D341Med (cell line): ENCODE measurements at regions not wholly inside any gene's neighbourhood (a gene's known extent, or its start where the extent isn't known, plus 50 kb on each side); places are given as distances from the start of the nearest gene placed in this dataset.
"Not testable (repeated sequence)": the region's sequence is repeated elsewhere in the genome, so short reads cannot be mapped to it uniquely, and the experiment has no call there.

Experiments used
- DNase-seq: peaks from one replicate; pipeline ENCODE4 v3.0.0; 2012; ENCODE audit warnings: low spot score

GRCh38 chr2:44051593-44052347, 56.0 kb upstream of the LRPPRC start:
- DNase-seq, result no peak

DNA sequence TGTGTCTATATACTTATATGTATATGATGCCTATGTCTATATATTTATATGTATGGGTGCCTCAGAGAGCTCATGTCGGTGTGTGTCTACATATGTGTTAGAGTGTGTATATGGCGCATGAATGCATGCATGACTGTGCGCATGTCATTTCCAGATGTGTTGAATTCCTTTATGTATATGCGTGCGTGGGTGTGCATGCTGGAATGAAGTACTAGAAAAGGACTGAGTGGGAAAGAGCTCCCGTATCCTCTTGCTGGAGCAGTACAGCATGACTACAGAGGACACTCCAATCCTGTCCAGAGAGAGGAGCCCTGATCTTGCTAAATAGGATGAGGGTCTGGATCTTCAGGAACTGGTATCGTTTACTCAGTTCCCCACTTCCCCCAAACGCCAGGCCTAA, 56.8 kb upstream of the LRPPRC start:
- DNase-seq, result no peak

- DNase-seq, result no peak
Measured at GRCh38 chr2:44053052-44053451, 57.3 kb upstream of the LRPPRC start.

DNA sequence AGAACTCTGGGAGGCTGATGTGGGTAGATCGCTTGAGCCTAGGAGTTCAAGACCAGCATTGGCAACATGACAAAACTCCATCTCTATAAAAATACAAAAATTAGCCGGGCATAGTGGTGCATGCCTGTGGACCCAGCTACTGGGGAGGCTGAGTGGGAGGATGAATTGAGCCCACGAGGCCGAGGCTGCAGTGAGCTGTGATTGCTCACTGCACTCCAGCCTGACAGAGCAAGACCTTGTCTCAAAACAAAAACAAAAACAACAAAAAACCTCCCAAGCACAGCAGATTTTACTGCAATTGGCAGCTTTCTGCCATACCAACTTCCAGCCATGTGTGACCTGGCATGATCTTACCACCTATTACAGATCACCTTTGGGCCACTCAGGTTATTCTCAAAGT, 57.7 kb upstream of the LRPPRC start:
- no peak for DNase-seq

DNA sequence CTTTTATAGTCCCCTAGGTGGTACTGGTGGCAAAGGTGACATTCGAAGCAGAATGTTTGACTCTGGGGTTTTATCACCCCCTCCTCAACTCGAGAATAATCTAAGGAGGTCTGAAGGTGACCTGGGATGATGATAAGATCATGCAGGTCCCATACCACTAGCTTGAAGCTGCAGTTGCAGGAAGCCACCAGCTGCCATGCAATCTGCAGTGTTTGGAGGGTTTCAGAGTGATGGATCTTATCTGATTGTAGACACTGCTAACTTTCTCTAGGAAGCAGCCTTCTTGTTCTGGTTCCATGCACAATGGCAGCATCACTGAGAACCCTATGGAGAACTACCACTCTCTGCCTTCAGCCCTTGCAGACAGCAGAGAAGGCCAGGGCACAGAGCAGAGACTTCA, 59.4 kb upstream of the LRPPRC start:
- no peak for DNase-seq

DNA sequence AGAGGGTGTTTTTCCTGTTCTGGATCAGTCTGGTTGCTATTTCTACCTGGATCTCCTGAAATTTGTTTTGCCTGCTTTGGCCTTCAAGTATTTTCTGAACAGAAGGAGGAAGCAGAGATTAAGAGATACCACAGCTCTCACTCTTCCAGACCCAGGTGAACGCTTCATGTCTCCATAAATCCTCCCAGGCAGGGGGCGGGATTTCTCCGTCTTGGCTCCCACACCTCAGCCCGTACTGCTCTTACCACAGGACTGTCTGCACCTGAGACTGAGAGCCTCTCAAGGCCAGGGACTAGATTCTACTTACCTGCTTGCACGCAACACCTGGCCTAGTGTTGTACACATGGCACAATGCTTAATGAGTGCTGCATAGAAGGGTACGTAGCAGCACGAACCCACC, 59.9 kb upstream of the LRPPRC start:
- DNase-seq, result no peak

GRCh38 chr2:44056947-44057346, 61.2 kb upstream of the LRPPRC start:
- no peak for DNase-seq

- not testable (repeated sequence) for DNase-seq
Measured at GRCh38 chr2:44060286-44060685, 64.5 kb upstream of the LRPPRC start.

GRCh38 chr2:44060990-44061389, 65.2 kb upstream of the LRPPRC start:
- no peak for DNase-seq

DNA sequence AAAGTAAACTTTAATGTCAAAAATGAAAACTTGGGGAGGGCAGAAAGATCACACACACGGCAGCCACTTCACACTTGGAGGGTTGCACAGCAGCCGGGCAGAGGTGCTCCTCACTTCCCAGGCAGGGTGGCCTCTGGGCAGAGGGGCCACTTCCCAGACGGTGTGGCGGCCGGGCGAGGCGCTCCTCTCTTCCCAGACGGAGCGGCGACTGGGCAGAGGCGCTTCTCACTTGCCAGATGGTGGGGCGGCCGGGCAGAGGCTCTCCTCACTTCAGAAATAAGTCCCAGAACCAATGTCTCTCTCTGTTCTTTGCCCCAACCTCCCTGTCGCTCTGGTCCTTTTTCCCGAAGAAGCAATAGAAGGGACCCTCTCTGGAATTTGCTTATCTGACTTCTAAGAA, 65.7 kb upstream of the LRPPRC start:
- no peak for DNase-seq

DNA sequence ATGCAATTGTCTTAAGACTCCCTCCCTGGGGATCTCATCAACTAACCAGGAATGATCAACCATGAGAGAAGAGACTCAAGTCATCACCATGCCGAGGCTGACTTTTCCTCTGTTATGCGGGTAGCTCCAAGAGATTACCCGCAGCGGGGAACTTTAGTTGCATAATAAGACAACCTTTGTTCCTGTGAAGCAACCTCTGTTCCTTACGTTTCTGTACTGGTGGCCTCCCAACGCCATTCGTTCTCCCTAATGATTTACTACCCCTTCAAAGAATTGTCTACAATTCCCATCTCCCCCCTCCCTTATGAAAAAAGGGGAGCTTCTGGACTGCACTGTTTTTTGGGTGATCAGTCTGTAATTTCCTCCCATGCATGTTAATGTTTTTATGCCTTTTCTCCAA, 66.1 kb upstream of the LRPPRC start:
- no peak for DNase-seq

- DNase-seq, result no peak
Measured at GRCh38 chr2:44063033-44063432, 67.2 kb upstream of the LRPPRC start.

DNA sequence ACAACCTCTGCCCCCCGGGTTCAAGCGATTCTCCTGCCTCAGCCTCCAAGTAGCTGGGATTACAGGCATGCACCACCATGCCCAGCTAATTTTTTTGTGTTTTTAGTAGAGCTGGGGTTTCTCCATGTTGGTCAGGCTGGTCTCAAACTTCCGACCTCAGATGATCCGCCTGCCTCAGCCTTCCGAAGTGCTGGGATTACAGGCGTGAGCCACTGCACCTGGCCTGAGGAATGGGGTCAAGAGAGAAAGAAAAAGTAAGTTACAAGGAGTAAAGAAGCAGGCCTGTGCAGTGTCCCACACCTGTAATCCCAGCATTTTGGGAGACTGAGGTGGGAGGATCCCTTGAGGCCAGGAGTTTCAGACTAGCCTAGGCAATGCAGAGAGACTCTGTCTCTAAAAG, 68.5 kb upstream of the LRPPRC start:
- DNase-seq, result not testable (repeated sequence)

DNA sequence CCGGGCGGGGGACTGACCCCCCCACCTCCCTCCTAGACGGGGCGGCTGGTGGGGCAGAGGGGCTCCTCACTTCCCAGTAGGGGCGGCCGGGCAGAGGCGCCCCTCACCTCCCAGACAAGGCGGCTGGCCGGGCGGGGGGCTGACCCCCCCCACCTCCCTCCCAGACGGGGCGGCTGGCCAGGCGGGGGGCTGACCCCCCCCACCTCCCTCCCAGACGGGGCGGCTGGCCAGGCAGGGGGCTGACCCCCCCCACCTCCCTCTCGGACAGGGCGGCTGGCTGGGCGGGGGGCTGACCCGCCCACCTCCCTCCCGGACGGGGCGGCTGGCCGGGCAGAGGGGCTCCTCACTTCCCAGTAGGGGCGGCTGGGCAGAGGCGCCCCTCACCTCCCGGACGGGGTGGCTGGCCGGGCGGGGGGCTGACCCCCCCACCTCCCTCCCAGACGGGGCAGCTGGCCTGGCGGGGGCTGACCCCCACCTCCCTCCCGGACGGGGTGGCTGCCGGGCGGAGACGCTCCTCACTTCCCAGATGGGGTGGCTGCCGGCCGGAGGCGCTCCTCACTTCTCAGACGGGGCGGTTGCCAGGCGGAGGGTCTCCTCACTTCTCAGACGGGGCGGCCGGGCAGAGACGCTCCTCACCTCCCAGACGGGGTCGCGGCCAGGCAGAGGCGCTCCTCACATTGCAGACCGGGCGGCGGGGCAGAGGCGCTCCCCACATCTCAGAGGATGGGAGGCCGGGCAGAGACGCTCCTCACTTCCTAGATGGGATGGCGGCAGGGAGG, 71.4 kb upstream of the LRPPRC start:
- DNase-seq, result not testable (repeated sequence)

DNA sequence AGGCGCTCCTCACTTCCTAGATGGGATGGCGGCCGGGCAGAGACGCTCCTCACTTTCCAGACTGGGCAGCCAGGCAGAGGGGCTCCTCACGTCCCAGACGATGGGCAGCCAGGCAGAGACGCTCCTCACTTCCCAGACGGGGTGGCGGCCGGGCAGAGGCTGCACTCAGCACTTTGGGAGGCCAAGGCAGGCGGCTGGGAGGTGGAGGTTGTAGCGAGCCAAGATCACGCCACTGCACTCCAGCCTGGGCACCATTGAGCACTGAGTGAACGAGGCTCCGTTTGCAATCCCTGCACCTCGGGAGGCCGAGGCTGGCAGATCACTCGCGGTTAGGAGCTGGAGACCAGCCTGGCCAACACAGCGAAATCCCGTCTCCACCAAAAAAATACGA, 72.0 kb upstream of the LRPPRC start:
- not testable (repeated sequence) for DNase-seq

GRCh38 chr2:44071454-44072046, 75.8 kb upstream of the LRPPRC start:
- no peak for DNase-seq

- DNase-seq, result not testable (repeated sequence)
Measured at GRCh38 chr2:44073667-44074066, 77.9 kb upstream of the LRPPRC start.

DNA sequence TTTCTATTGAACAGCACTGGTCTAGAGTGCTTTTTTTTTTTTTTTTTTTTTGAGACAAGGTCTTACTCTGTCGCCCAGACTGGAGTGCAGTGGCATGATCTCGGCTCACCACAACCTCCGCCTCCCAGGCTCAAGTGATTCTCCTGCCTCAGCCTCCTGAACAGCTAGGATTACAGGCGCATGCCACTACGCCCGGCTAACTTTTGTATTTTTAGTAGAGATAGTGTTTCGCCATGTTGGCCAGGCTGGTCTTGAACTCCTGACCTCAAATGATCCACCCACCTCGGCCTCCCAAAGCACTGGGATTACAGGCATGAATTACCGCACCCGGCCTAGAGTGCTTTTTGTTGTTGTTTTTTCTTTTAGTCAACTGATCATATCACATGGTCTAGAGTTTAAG, 79.0 kb upstream of the LRPPRC start:
- DNase-seq, result not testable (repeated sequence)

DNA sequence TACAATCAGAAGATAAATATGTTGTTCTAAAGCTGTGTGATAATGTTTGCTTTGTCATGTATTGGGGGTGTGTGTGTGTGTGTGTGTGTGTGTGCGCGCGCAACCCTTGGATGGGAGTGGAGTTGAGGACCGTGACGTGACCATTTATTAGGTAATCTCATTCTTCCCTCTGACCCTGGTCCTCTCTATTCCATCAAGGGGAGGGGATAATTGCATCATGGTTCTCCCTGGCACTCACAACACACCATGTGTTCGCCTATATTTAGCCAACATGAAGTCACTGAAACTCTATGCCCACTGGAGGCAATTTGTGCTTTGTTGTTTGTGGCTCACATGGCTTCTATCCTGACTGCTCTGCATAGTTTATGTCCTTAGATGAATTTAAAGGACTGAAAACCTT, 79.8 kb upstream of the LRPPRC start:
- DNase-seq, result no peak

DNA sequence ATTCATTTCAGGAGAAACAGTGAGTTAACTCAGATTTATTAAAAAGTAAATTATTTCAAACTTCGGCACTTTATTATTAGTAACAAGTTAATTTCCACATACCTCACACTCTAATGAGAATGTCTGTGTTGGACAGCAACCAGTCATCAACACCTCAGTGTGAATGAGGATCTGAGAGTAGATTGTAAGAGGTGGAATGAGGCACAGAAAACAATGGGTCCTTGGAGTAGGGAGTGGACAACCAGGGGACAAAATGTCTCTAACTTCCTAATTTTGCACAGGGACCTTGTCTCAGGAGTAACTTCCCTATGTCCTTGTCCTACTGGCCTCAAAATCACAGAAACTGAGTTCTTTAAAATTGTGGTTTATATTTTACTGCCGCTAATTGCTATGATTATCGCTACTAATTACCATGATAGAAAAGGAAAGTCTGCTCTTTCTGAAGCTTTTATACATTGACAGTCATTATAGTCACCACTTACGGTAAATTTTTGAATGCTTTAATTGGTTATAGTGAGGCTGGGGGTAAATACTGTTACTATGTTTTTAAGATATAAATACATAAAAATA, 82.2 kb upstream of the LRPPRC start:
- DNase-seq, result no peak

- DNase-seq, result no peak
Measured at GRCh38 chr2:44079686-44080085, 83.9 kb upstream of the LRPPRC start.

DNA sequence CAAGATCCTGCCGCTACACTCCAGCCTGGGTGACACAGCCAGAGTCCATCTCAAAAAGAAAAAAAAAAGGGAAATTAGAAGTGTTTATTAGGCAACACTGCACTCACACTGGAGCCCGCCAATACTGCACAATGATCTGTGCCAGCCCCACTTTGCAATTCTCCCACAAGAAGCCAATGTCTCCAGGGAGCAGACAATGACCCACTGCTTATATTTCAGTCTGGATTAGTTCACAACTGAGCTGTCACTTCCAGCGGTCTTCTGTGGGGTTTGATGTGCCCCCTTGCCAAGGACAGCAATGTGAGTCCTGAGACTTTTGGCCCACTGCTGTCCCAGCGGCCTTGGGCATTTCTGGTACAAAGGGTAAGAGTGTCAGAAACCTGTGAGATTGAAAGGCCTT, 85.6 kb upstream of the PPM1B start:
- DNase-seq, result no peak

GRCh38 chr2:44084850-44085249, 83.8 kb upstream of the PPM1B start:
- no peak for DNase-seq
